ENCODE measurements at regions not wholly inside any gene's neighbourhood (a gene's known extent, or its start where the extent isn't known, plus 50 kb on each side); places are given as distances from the start of the nearest gene placed in this dataset.

- Mint-ChIP-seq H3K27ac (no peak overlapping the region), H3K4me3 (ENCODE audit: low read depth) (no peak overlapping the region), H3K36me3 (ENCODE audit: insufficient read depth) (no peaks in the 10 kb centered on the region), H3K9me3 (ENCODE audit: low read depth) (no peaks in the 10 kb centered on the region), H3K4me1 (ENCODE audit: low read depth) (peaks cover 10% of the 10 kb centered on the region), H3K27me3 (peaks cover 20% of the 10 kb centered on the region)
- TF ChIP-seq CTCF (IDR thresholded peaks at IDR 0.05; ENCODE audit: unreplicated experiment), result no peak
- no peak for DNase-seq (ENCODE audit: low spot score, unreplicated experiment)
Measured at GRCh38 chr2:144217853-144218633, 301.9 kb downstream of the ZEB2 start.

- Mint-ChIP-seq H3K27ac (no peak overlapping the region), H3K4me1 (ENCODE audit: low read depth) (peaks cover 10% of the 10 kb centered on the region), H3K9me3 (ENCODE audit: low read depth) (no peaks in the 10 kb centered on the region), H3K36me3 (ENCODE audit: insufficient read depth) (no peaks in the 10 kb centered on the region), H3K27me3 (peaks cover 20% of the 10 kb centered on the region), H3K4me3 (ENCODE audit: low read depth) (no peak overlapping the region)
- TF ChIP-seq CTCF (IDR thresholded peaks at IDR 0.05; ENCODE audit: unreplicated experiment), result no peak
- no peak for DNase-seq (ENCODE audit: low spot score, unreplicated experiment)
Measured at GRCh38 chr2:144215701-144216675, 303.9 kb downstream of the ZEB2 start.

- Mint-ChIP-seq H3K4me3 (ENCODE audit: low read depth) (no peak overlapping the region), H3K9me3 (ENCODE audit: low read depth) (no peaks in the 10 kb centered on the region), H3K36me3 (ENCODE audit: insufficient read depth) (no peaks in the 10 kb centered on the region), H3K4me1 (ENCODE audit: low read depth) (peaks cover 8% of the 10 kb centered on the region), H3K27ac (no peak overlapping the region), H3K27me3 (peaks cover 18% of the 10 kb centered on the region)
- DNase-seq (ENCODE audit: low spot score, unreplicated experiment), result no peak
- TF ChIP-seq CTCF (IDR thresholded peaks at IDR 0.05; ENCODE audit: unreplicated experiment), result no peak
Measured at GRCh38 chr2:144215207-144215606, 304.7 kb downstream of the ZEB2 start.

GRCh38 chr2:144213797-144214196 lies 306.1 kb downstream of the ZEB2 start:
- TF ChIP-seq CTCF (IDR thresholded peaks at IDR 0.05; ENCODE audit: unreplicated experiment), result no peak
- DNase-seq (ENCODE audit: low spot score, unreplicated experiment), result no peak
- peaks cover 18% of the 10 kb centered on the region for H3K27me3 Mint-ChIP-seq
- H3K9me3 Mint-ChIP-seq (ENCODE audit: low read depth), result no peaks in the 10 kb centered on the region
- no peak overlapping the region for H3K4me3 Mint-ChIP-seq (ENCODE audit: low read depth)
- H3K36me3 Mint-ChIP-seq (ENCODE audit: insufficient read depth), result no peaks in the 10 kb centered on the region
- no peak overlapping the region for H3K27ac Mint-ChIP-seq
- peaks cover 8% of the 10 kb centered on the region for H3K4me1 Mint-ChIP-seq (ENCODE audit: low read depth)

- DNase-seq (ENCODE audit: low spot score, unreplicated experiment), result no peak
- TF ChIP-seq CTCF (IDR thresholded peaks at IDR 0.05; ENCODE audit: unreplicated experiment), result no peak
- H3K4me1 Mint-ChIP-seq (ENCODE audit: low read depth), result no peaks in the 10 kb centered on the region
- no peak overlapping the region for H3K27ac Mint-ChIP-seq
- H3K36me3 Mint-ChIP-seq (ENCODE audit: insufficient read depth), result peaks cover 3% of the 10 kb centered on the region
- no peaks in the 10 kb centered on the region for H3K9me3 Mint-ChIP-seq (ENCODE audit: low read depth)
- peaks cover 18% of the 10 kb centered on the region for H3K27me3 Mint-ChIP-seq
- H3K4me3 Mint-ChIP-seq (ENCODE audit: low read depth), result no peak overlapping the region
Measured at GRCh38 chr2:144211826-144212225, 308.1 kb downstream of the ZEB2 start.

All from progenitor cell of endocrine pancreas (in vitro differentiated cells).